GM23248 (cell line): ENCODE measurements at regions not wholly inside any gene's neighbourhood (a gene's known extent, or its start where the extent isn't known, plus 50 kb on each side); places are given as distances from the start of the nearest gene placed in this dataset.

Experiments
- DNase-seq: peaks from one replicate; pipeline ENCODE4 v3.0.0-alpha.2; 2015
- H2AFZ ChIP-seq: fragments of 200-600 bp; sonication (generic); 2 replicates; pipeline ENCODE4 v1.6.1; 2016; ENCODE audit warnings: antibody characterized with exemption
- H3F3A ChIP-seq: fragments of 200-600 bp; sonication (generic); 2 replicates; pipeline ENCODE4 v1.6.1; 2016; ENCODE audit warnings: mild to moderate bottlenecking, antibody characterized with exemption, mixed run types; ENCODE audit not compliant: insufficient read depth
- H3K27ac ChIP-seq: fragments of 200-600 bp; sonication (generic); 2 replicates; pipeline ENCODE4 v1.5.1; 2016; ENCODE audit warnings: mild to moderate bottlenecking
- H3K27me3 ChIP-seq: fragments of 200-600 bp; sonication (generic); replicated peaks from 2 replicates; pipeline ENCODE4 v1.6.1; 2016; ENCODE audit warnings: mild to moderate bottlenecking; ENCODE audit not compliant: insufficient read depth
- H3K36me3 ChIP-seq: fragments of 200-600 bp; sonication (generic); 2 replicates; pipeline ENCODE4 v1.6.1; 2016; ENCODE audit warnings: low read depth, mild to moderate bottlenecking
- H3K4me1 ChIP-seq: fragments of 200-600 bp; sonication (generic); 2 replicates; pipeline ENCODE4 v1.6.1; 2016; ENCODE audit warnings: mild to moderate bottlenecking; ENCODE audit not compliant: insufficient read depth
- H3K4me2 ChIP-seq: fragments of 200-600 bp; sonication (generic); one replicate; pipeline ENCODE4 v1.6.1; 2016; ENCODE audit warnings: mild to moderate bottlenecking; ENCODE audit not compliant: unreplicated experiment
- H3K4me3 ChIP-seq: fragments of 200-600 bp; sonication (generic); 2 replicates; pipeline ENCODE4 v1.5.1; 2016; ENCODE audit warnings: mild to moderate bottlenecking
- H3K79me2 ChIP-seq: fragments of 200-600 bp; sonication (generic); 2 replicates; pipeline ENCODE4 v1.6.1; 2016; ENCODE audit warnings: mild to moderate bottlenecking; ENCODE audit not compliant: insufficient read depth
- H3K9ac ChIP-seq: fragments of 200-600 bp; sonication (generic); 2 replicates; pipeline ENCODE4 v1.6.1; 2016; ENCODE audit warnings: mild to moderate bottlenecking
- H3K9me2 ChIP-seq: fragments of 200-600 bp; sonication (generic); 2 replicates; pipeline ENCODE4 v1.6.1; 2016; ENCODE audit warnings: mixed run types, mild to moderate bottlenecking, moderate library complexity; ENCODE audit not compliant: insufficient read depth
- H3K9me3 ChIP-seq: fragments of 200-600 bp; sonication (generic); one replicate; pipeline ENCODE4 v1.6.1; 2017; ENCODE audit warnings: low read depth
- H4K20me1 ChIP-seq: fragments of 200-600 bp; sonication (generic); 2 replicates; pipeline ENCODE4 v1.6.0; 2016; ENCODE audit not compliant: insufficient read depth
- EZH2 ChIP-seq: fragments of 200-600 bp; sonication (generic); IDR thresholded peaks from 2 replicates; pipeline ENCODE4 v1.6.1; 2018; ENCODE audit warnings: antibody characterized with exemption, mild to moderate bottlenecking; ENCODE audit not compliant: insufficient read depth, poor library complexity, severe bottlenecking
- EZH2phosphoT487 ChIP-seq: fragments of 200-600 bp; sonication (generic); IDR thresholded peaks from 2 replicates; pipeline ENCODE4 v1.6.1; 2018; ENCODE audit warnings: antibody characterized with exemption, moderate library complexity, mild to moderate bottlenecking, low read depth; ENCODE audit not compliant: insufficient read depth
- WGBS, 2 experiments: methylation state at CpG; one replicate each; pipeline ENCODE4 v1.1.6; 2015 to 2017; ENCODE audit warnings: low lambda C conversion rate in 2 of 2, low coverage in 1 of 2; ENCODE audit errors: missing lambda C conversion rate in 2 of 2; 5-methylcytosine and 5-hydroxymethylcytosine counted together
- in situ Hi-C: fragments of 300-500 bp; cut with MboI; formaldehyde crosslinking; loops from 2 replicates; pipeline ENCODE4 v1.15.0; 2020

- Histone ChIP-seq H3K4me2 (no peak overlapping the region), H3F3A (no peaks in the 10 kb centered on the region), H3K9ac (no peak overlapping the region), H3K9me2 (no peaks in the 10 kb centered on the region), H3K36me3 (no peaks in the 10 kb centered on the region), H2AFZ (no peak overlapping the region), H3K4me3 (no peak overlapping the region), H4K20me1 (no peaks in the 10 kb centered on the region), H3K9me3 (no peaks in the 10 kb centered on the region), H3K27me3 (no peaks in the 10 kb centered on the region), H3K27ac (no peak overlapping the region), H3K4me1 (no peaks in the 10 kb centered on the region), H3K79me2 (no peaks in the 10 kb centered on the region)
- in situ Hi-C loops = no loop called here
- no peak for DNase-seq
- 81 to 90% methylated on average over 3 of the region's 3 CpGs for WGBS, 2 experiments
- TF ChIP-seq EZH2 = no peak
- no peak for TF ChIP-seq EZH2phosphoT487
Observed at GRCh38 chr3:72571052-72571451, 277.2 kb downstream of the SHQ1 start.

- no peaks in the 10 kb centered on the region for H3K9me2 ChIP-seq
- H3K27me3 ChIP-seq = no peaks in the 10 kb centered on the region
- TF ChIP-seq EZH2phosphoT487 (no peak), EZH2 (no peak)
- no peak overlapping the region for H3K4me3 ChIP-seq
- no peak overlapping the region for H3K9ac ChIP-seq
- no peak for DNase-seq
- no peaks in the 10 kb centered on the region for H4K20me1 ChIP-seq
- no peaks in the 10 kb centered on the region for H3F3A ChIP-seq
- no peaks in the 10 kb centered on the region for H3K79me2 ChIP-seq
- in situ Hi-C loops = no loop called here
- no peaks in the 10 kb centered on the region for H3K36me3 ChIP-seq
- H3K9me3 ChIP-seq = no peaks in the 10 kb centered on the region
- no peak overlapping the region for H3K27ac ChIP-seq
- H2AFZ ChIP-seq = no peak overlapping the region
- WGBS, 2 experiments = 79 to 83% methylated on average over 10 of the region's 10 CpGs
- H3K4me2 ChIP-seq = no peak overlapping the region
- no peaks in the 10 kb centered on the region for H3K4me1 ChIP-seq
Observed at GRCh38 chr3:72569754-72570440, 278.3 kb downstream of the SHQ1 start.

- H3K79me2 ChIP-seq = no peaks in the 10 kb centered on the region
- in situ Hi-C loops = no loop called here
- WGBS, 2 experiments = 77 to 81% methylated on average over 11 of the region's 11 CpGs
- no peak overlapping the region for H3K4me2 ChIP-seq
- no peaks in the 10 kb centered on the region for H3K27me3 ChIP-seq
- H2AFZ ChIP-seq = no peak overlapping the region
- H3K9me3 ChIP-seq = no peaks in the 10 kb centered on the region
- H3K27ac ChIP-seq = no peak overlapping the region
- no peaks in the 10 kb centered on the region for H3K4me1 ChIP-seq
- H3K36me3 ChIP-seq = no peaks in the 10 kb centered on the region
- H3F3A ChIP-seq = no peaks in the 10 kb centered on the region
- no peak overlapping the region for H3K4me3 ChIP-seq
- H4K20me1 ChIP-seq = no peaks in the 10 kb centered on the region
- H3K9ac ChIP-seq = no peak overlapping the region
- DNase-seq = no peak
- H3K9me2 ChIP-seq = no peaks in the 10 kb centered on the region
- TF ChIP-seq EZH2phosphoT487 = no peak
- TF ChIP-seq EZH2 = no peak
Observed at GRCh38 chr3:72568083-72568482, 280.2 kb downstream of the SHQ1 start.

GRCh38 chr3:72567474-72567873 is 280.8 kb downstream of the SHQ1 start:
- no peaks in the 10 kb centered on the region for H3K9me3 ChIP-seq
- no peaks in the 10 kb centered on the region for H3F3A ChIP-seq
- in situ Hi-C loops = no loop called here
- no peaks in the 10 kb centered on the region for H3K9me2 ChIP-seq
- H2AFZ ChIP-seq = no peak overlapping the region
- no peaks in the 10 kb centered on the region for H4K20me1 ChIP-seq
- H3K4me1 ChIP-seq = no peaks in the 10 kb centered on the region
- H3K9ac ChIP-seq = no peak overlapping the region
- no peak overlapping the region for H3K4me2 ChIP-seq
- no peaks in the 10 kb centered on the region for H3K36me3 ChIP-seq
- DNase-seq = no peak
- 62 to 68% methylated on average over 4 of the region's 4 CpGs for WGBS, 2 experiments
- no peak overlapping the region for H3K27ac ChIP-seq
- no peak overlapping the region for H3K4me3 ChIP-seq
- no peaks in the 10 kb centered on the region for H3K27me3 ChIP-seq
- no peaks in the 10 kb centered on the region for H3K79me2 ChIP-seq
- TF ChIP-seq EZH2 (no peak), EZH2phosphoT487 (no peak)

- no peak overlapping the region for H3K4me2 ChIP-seq
- no peaks in the 10 kb centered on the region for H3K27me3 ChIP-seq
- no peak overlapping the region for H2AFZ ChIP-seq
- no peak overlapping the region for H3K4me3 ChIP-seq
- no peaks in the 10 kb centered on the region for H3K36me3 ChIP-seq
- 84 to 95% methylated on average over 5 of the region's 5 CpGs for WGBS, 2 experiments
- no peak overlapping the region for H3K27ac ChIP-seq
- no peaks in the 10 kb centered on the region for H4K20me1 ChIP-seq
- no peaks in the 10 kb centered on the region for H3K4me1 ChIP-seq
- TF ChIP-seq EZH2phosphoT487 (no peak), EZH2 (no peak)
- no peaks in the 10 kb centered on the region for H3F3A ChIP-seq
- H3K9ac ChIP-seq = no peak overlapping the region
- no peaks in the 10 kb centered on the region for H3K9me3 ChIP-seq
- no peaks in the 10 kb centered on the region for H3K9me2 ChIP-seq
- DNase-seq = no peak
- H3K79me2 ChIP-seq = no peaks in the 10 kb centered on the region
- in situ Hi-C loops = no loop called here
Observed at GRCh38 chr3:72565593-72565992, 282.7 kb downstream of the SHQ1 start.
